C4-2B (cell line): ENCODE measurements at regions not wholly inside any gene's neighbourhood (a gene's known extent, or its start where the extent isn't known, plus 50 kb on each side); places are given as distances from the start of the nearest gene placed in this dataset.

Experiments used
- ZFX ChIP-seq: fragments of 450-650 bp; IDR thresholded peaks from 2 replicates; pipeline ENCODE4 v1.6.1; 2017
- TF ChIP-seq, protein P1 (sequence below): fragments of 450-650 bp; conservative IDR thresholded peaks from 2 replicates; pipeline ENCODE4 v1.5.1; 2017; ENCODE audit warnings: mild to moderate bottlenecking

DNA sequence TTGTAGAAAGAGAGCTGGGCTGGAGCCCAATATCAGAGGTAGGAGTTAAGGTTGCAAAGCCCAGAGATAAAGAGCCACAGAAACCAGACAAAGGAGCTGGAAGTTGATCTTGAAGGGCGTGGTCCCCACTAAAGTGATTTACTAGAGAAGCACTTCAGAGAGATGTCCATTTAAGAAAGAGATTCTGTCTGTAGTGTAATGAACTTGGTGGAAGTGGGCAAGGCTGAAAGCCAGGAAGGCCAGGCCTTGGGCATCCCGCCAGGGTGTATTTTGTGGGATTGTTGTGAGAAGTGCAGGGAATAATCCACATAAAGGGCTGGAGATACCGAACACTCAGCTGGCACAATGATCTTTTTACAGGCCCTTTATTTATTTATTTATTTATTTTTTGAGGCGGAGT is 1398.8 kb downstream of the TBC1D22A start:
- TF ChIP-seq, protein P1, sequence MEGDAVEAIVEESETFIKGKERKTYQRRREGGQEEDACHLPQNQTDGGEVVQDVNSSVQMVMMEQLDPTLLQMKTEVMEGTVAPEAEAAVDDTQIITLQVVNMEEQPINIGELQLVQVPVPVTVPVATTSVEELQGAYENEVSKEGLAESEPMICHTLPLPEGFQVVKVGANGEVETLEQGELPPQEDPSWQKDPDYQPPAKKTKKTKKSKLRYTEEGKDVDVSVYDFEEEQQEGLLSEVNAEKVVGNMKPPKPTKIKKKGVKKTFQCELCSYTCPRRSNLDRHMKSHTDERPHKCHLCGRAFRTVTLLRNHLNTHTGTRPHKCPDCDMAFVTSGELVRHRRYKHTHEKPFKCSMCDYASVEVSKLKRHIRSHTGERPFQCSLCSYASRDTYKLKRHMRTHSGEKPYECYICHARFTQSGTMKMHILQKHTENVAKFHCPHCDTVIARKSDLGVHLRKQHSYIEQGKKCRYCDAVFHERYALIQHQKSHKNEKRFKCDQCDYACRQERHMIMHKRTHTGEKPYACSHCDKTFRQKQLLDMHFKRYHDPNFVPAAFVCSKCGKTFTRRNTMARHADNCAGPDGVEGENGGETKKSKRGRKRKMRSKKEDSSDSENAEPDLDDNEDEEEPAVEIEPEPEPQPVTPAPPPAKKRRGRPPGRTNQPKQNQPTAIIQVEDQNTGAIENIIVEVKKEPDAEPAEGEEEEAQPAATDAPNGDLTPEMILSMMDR: no peak
- TF ChIP-seq ZFX: no peak
